NCI-H128 (cell line): ENCODE measurements at regions not wholly inside any gene's neighbourhood (a gene's known extent, or its start where the extent isn't known, plus 50 kb on each side); places are given as distances from the start of the nearest gene placed in this dataset.

Experiments used
- DNase-seq: peaks from one replicate; lab custom pipeline; 2025; ENCODE audit not compliant: unreplicated experiment; lab: John Stamatoyannopoulos, UW

- no peak for DNase-seq
Observed at GRCh38 chr2:235391921-235392615, 101.8 kb upstream of the AGAP1 start.

GRCh38 chr2:235394278-235394828 is 99.5 kb upstream of the AGAP1 start:
- no peak for DNase-seq

GRCh38 chr2:235396071-235396846 is 97.6 kb upstream of the AGAP1 start:
- DNase-seq: no peak

GRCh38 chr2:235398321-235398720 is 95.5 kb upstream of the AGAP1 start:
- DNase-seq: no peak

- DNase-seq: no peak
Observed at GRCh38 chr2:235399895-235400294, 93.9 kb upstream of the AGAP1 start.

- no peak for DNase-seq
Observed at GRCh38 chr2:235402422-235402821, 91.4 kb upstream of the AGAP1 start.

GRCh38 chr2:235405612-235406361 is 88.1 kb upstream of the AGAP1 start:
- DNase-seq: no peak

- DNase-seq: no peak
Observed at GRCh38 chr2:235406430-235406829, 87.4 kb upstream of the AGAP1 start.

GRCh38 chr2:235411905-235412485 is 81.8 kb upstream of the AGAP1 start:
- DNase-seq: no peak

- no peak for DNase-seq
Observed at GRCh38 chr2:235413064-235413463, 80.8 kb upstream of the AGAP1 start.

- peak; percentile 12 for DNase-seq
Observed at GRCh38 chr2:235414422-235414821, 79.4 kb upstream of the AGAP1 start.

GRCh38 chr2:235416858-235417499 is 76.9 kb upstream of the AGAP1 start:
- DNase-seq: no peak

GRCh38 chr2:235418918-235419317 is 74.9 kb upstream of the AGAP1 start:
- no peak for DNase-seq

- DNase-seq: no peak
Observed at GRCh38 chr2:235419996-235420395, 73.8 kb upstream of the AGAP1 start.

GRCh38 chr2:235421618-235422017 is 72.2 kb upstream of the AGAP1 start:
- no peak for DNase-seq

GRCh38 chr2:235430366-235431083 is 63.3 kb upstream of the AGAP1 start:
- no peak for DNase-seq

GRCh38 chr2:235432741-235433520 is 60.9 kb upstream of the AGAP1 start:
- DNase-seq: no peak

- DNase-seq: no peak
Observed at GRCh38 chr2:235433860-235434259, 60.0 kb upstream of the AGAP1 start.

- no peak for DNase-seq
Observed at GRCh38 chr2:235439959-235440662, 53.7 kb upstream of the AGAP1 start.
